ENCODE measurements at regions not wholly inside any gene's neighbourhood (a gene's known extent, or its start where the extent isn't known, plus 50 kb on each side); places are given as distances from the start of the nearest gene placed in this dataset.
"Not testable (repeated sequence)": the region's sequence is repeated elsewhere in the genome, so short reads cannot be mapped to it uniquely, and the experiment has no call there.

DNA sequence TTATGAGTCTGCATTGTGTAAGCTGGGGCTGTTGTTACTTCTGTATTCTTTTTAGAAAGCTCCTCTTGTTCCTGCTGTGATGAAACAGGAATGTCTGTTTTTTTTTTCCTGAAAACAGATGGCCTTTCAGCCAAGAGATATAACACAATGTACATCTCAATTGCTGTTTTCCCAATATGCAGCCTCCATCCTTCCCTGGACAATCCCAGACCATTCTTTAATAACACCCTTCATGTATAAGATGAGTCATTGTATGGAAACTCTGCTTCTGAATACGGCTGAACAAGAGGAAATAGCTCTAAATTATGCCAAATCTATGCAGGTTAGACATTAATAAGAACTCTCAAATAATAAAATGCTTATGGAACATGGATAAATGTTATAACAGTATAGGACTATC, 60.2 kb upstream of the LRRC4C start:
- no peak for DNase-seq (ENCODE audit: low read depth)

DNA sequence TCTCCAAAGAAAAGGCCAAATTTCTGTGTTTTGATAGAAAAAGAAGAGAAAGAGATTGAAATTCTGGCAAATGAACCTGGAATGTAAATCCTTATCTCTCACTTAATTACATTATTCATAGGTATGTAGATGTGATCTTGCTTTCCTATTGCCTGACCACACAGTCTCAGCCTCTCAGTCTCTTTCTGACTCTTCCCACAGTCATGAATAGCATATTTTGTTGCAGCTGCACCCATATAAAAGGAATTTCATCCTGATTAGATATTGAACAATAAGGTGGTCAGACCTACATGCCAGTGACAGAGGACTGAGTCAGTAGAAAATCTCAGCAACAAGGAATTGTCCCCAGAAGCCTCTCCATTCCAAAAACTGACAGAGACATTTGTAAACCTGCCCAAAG, 62.9 kb upstream of the LRRC4C start:
- DNase-seq (ENCODE audit: low read depth): no peak

DNA sequence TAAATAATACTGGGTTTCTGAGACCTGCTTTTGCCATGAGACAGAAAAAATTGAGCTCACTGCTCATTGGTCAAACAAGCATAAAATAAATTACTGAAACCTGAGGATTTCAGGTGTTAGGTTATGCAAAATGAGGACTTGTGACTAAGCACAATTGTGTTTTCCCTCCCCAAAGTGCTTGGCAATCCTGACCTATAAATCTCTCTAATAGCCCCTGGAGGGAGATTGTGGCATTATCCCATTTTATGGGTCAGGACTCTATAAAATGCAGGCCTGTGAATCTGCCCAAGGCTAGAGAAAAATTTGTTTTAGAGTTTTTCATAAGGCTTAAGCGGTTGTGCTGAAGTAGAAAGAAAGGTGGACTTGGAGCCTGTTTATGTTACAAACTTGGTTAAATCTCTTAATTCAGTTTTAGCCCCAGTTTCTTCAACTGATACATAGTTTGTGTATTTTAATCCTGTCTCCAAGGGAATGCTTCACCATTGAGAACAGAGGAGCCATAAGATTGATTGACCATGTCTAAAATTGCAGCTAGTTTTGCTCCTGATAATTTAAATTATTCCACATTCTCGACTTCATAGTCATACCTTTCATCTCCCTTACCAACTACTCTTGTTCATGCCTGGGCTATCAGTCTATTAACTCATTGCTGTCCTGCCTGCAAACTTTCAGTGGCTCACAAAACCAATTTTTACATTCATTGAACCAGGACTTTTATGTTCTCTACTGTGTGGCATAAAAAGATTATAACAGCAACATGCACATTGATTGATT, 63.6 kb upstream of the LRRC4C start:
- no peak for DNase-seq (ENCODE audit: low read depth)

DNA sequence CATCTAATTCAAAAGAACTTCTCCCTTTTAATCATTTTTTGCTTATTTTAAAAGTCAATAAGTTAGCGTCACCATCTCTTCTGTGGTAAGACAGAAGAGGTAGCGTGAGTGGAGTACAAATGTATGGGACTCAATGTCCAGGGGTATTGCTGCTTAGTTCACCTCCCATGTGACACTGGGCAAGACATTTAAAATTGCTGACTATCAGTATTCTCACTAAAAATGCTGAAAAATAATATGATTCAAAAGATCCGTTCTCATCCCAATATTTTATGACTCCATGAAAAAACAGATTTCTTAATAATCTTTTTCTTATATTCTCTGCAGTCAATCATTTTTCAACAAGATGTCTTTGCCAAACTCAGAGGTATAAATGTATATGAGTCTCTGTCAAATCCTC, 68.1 kb upstream of the LRRC4C start:
- DNase-seq (ENCODE audit: low read depth): no peak

DNA sequence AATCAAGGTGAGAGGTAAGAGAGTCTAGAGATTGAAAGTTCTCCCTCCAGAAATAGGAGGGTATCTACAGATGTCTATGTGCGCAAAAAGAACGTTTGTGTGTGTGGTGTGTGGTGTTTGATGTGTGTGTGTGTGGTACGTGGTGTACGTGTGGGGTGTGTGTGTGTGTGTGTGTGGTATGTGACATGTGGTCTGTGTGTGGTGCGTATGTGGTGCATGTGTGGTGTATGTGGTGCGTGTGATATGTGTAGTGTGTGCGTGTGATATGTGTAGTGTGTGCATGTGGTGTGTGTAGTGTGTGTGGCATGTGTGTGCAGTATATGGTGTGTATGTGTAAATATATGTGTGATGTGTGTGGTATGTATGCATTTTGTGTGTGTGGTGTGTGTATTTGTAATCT, 73.0 kb upstream of the LRRC4C start:
- DNase-seq (ENCODE audit: low read depth): no peak

DNA sequence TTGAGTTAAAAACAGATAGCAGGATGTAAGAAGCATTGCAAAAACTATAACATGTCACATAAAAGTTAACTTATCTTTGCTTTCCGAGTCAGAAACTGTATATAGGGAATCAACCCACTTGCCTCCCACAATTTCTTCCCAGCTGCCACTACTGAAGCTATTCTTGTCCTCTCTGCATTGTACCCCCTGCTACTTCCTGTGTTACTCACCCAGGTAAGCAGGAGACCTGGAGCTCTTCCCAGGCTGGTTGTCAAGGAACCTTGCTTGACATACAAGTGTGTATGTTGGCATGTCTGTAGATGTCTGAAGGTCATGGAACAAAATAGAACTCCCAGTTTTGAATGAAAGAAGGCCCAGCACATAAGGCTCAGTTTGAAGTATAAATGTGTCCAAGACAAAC, 74.3 kb upstream of the LRRC4C start:
- no peak for DNase-seq (ENCODE audit: low read depth)

DNA sequence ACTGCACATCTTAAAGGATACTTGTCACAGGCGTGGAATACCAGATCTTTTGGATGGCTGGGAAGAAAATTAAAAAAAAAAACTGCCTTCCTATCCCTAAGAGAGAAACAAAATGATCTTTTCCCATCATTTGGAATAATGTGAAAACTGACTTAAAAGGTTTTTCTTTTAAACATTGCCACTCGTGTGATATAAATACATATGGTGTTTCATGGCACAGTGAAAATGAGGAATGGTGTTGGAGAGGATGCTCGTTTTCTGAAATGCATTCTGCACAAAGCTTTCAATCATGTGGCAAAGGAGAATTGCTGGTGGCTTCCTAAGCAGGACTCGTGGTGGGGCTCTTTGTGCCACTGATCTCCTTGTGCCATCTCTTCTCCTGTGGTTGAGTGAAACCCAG, 74.9 kb upstream of the LRRC4C start:
- DNase-seq (ENCODE audit: low read depth): no peak

DNA sequence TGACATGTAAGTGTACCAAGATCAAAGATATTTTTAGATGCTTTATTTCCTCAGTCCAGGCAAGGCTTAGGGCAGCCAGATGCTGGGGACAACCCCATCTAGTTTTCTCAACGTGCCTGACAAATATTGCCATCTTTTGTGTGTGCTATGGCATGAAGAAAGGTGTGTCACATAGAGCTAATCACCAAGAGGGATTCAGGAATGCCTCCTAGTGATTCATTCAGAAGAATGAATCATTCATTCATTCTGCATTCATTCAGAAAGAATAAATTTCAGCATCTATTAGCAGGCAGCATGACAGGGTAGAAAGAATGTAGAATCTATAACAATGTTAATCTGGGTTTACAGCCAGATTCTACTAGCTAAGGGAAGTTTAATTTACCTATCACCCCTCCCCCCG, 75.4 kb upstream of the LRRC4C start:
- DNase-seq (ENCODE audit: low read depth): no peak

DNA sequence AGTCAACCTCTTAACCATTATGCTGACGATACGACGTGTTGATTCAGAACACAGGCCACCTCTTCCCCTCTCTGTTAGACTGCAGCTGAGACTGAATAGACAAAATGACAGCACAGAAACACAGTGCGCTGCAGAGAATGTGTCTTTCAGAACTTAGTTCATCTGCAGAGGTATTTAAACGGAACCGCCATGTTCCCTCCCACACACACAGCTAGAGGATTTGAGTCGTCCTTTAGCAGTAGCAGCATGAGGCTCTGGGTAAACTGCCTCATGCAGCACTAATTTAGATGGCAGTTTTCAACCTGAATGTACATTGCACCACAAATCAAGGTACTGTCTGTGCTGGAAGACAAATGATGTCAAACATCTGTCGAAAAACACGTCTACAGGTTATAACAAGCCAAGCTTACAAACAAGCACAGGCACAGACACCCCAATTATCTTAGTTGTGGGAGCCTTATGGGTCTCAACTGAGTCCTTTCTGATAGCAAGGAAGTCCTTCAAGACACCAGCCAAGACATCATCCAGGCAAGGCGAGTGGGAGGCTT, 76.6 kb upstream of the LRRC4C start:
- no peak for DNase-seq (ENCODE audit: low read depth)

DNA sequence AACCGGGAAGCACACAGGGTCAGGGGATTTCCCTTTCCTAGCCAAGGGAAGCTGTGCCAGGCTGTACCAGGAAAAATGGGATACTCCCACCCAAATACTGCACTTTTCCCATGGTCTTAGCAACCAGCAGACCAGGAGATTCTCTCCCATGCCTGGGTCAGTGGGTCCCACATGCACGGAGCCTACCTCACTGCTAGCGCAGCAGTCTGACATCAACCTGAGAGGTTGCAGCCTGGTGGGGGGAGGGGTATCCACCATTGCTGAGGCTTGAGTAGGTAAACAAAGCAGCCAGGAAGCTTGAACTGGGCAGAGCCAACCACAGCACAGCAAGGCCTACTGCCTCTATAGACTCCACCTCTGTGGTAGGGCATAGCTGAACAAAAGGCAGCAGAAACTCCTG, 85.5 kb upstream of the LRRC4C start:
- DNase-seq (ENCODE audit: low read depth): not testable (repeated sequence)

DNA sequence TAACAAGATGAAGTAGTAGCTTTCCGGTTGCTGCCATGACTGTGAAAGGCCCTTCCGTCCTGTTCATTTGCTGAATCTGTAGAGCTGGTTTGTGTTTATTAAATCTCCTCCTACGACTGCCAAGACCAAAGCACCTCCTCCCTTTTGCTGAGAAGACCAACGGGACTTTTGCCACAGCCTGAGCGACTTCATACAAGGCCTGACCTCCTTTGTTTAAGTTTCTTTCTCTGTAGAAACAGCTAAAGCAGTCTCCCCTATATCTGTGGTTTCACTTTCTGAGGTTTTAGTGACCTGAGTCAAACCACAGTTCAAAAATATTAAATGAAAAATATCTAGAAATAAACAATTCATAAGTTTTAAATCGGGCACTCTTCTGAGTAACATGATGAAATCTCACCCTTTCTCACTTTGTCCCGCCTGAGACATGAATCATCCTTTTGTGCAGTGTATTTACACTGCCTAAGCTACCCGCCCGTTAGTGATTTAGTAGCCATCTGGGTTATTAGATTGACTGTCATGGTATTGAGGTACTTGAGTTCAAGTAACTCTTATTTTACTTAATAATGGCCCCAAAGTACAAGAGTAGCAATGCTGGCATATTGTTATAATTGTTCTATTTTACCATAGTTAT, 119.1 kb upstream of the LRRC4C start:
- DNase-seq (ENCODE audit: low read depth): no peak

DNA sequence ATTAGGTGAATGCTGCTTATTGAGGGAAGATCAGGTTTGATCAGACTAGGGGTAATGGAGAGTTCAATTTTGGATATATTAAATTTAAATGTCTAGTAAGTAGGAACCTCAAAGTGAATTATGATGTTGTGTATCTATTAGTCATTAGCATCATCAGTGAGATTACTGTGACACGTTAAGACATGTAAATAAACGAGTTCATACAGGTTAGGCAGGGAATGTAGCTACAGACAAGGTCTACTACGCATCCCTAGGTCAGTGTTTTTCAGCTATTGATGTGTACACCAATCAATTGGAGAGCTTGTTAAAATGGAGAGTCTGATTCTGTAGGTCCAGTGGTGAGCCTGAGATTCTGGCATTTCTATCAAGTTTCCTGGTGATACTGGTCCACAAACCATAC, 120.1 kb upstream of the LRRC4C start:
- DNase-seq (ENCODE audit: low read depth): no peak

DNA sequence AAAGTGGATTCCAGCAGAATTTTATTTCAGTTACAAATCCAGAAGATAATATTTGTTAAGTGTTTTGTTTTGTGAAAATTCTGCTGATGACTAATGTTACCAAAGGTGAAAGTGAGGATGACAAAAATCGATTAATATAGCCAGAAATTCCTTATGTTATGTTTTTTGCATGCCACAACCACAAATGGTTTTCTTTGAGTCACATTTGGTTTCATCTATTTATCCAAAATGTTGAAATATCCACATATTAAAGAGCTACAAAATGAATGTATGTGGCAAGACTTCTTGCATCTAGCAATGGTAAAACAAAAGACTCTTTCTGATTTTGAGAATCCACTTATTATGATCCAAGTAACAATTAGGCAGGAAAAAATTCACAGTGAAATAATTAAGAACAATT, 150.1 kb upstream of the LRRC4C start:
- DNase-seq (ENCODE audit: low read depth): no peak

DNA sequence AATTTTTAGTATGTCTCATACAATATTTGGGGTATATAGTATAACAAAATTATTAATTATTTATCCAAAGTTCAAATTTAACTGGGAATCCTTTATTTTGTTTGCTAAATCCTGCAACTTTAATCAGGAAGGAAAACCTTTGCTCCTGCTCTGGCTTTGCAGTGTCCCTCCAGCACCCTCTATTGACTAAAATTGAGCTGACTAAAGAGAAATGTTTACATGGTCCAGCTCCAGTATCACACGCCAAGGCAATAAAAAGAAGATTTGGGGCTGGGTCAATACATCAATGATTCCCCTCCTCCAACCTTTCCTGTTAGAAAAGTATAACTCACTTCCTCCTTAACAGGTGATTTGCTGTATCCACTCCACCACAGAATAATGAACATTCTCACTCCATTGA, 153.0 kb upstream of the LRRC4C start:
- DNase-seq (ENCODE audit: low read depth): no peak

DNA sequence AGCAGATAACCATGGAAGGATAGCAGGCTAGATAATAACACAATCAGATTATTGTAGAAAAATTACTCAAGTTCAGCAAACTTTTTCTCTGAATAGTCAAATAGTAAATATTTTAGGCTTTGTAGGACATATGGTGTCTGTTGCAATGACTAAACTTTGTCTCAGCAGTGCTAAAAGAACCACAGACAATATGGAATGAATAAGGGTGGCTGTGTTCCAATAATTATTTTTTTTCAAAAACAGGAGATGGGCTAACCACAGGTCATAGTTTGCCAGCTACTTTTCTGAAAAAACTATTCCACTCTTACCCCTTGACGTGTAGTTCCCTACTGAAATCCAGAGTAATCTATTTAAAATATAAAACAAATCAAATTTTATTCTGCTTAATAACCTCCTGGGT, 153.9 kb upstream of the LRRC4C start:
- no peak for DNase-seq (ENCODE audit: low read depth)

DNA sequence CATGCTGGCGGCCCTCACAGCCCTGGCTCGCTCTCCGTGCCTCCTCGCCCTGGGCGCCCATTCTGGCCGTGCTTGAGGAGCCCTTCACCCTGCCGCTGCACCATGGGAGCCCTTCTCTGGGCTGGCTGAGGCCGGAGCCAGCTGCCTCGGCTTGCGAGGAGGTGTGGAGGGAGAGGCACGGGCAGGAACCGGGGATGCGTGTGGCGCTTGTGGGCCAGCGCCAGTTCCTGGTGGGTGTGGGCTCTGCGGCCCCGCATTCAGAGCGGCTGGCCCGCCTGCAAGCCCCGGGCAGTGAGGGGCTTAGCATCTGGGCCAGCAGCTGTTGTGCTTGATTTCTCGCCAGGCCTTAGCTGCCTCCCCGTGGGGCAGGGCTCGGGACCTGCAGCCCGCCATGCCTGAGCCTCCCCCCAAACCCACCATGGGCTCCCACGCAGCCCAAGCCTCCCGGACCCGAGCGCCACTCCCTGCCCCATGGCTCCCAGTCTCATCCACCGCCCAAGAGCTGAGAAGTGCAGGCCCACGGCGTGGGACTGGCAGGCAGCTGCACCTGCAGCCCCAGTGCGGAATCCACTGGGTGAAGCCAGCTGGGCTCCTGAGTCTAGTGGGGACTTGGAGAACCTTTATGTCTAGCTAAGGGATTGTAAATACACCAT, 163.4 kb upstream of the LRRC4C start:
- DNase-seq (ENCODE audit: low read depth): no peak

DNA sequence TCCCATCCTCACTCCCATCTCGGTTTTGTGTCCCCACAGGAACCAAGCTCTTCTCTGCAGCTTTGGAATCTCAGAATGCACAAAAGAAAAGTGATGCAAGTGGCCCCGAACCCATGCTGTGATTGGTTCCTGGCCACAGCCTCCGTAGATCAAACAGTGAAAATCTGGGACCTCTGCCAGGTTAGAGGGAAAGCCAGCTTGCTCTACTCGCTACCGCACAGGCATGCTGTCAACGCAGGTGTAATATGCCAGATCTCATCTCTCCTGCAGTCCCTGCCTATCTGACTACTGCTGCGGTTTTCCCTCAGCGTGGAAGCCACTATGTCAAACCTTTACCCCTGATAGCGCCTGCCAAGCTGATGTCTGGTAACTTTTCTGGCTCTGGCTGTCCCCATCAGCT, 200.5 kb upstream of the LRRC4C start:
- no peak for DNase-seq (ENCODE audit: low read depth)

DNA sequence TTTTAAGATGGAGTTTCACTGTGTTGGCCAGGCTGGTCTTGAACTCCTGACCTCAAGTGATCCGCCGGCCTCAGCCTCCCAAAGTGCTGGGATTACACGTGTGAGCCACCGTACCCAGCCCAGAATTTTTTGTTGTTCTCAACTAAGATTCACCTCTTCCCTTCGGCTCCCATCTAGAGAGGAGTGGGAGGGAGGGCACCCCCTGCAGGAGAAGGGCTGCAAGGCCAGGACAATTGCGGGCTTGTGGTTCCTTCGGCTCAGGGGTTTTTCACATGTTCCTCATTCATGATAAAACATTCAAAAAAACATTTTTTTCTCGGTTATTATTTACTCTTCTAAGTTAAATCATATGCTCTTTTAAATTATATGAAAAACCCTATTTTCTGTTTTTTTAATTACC, 201.1 kb upstream of the LRRC4C start:
- DNase-seq (ENCODE audit: low read depth): no peak

DNA sequence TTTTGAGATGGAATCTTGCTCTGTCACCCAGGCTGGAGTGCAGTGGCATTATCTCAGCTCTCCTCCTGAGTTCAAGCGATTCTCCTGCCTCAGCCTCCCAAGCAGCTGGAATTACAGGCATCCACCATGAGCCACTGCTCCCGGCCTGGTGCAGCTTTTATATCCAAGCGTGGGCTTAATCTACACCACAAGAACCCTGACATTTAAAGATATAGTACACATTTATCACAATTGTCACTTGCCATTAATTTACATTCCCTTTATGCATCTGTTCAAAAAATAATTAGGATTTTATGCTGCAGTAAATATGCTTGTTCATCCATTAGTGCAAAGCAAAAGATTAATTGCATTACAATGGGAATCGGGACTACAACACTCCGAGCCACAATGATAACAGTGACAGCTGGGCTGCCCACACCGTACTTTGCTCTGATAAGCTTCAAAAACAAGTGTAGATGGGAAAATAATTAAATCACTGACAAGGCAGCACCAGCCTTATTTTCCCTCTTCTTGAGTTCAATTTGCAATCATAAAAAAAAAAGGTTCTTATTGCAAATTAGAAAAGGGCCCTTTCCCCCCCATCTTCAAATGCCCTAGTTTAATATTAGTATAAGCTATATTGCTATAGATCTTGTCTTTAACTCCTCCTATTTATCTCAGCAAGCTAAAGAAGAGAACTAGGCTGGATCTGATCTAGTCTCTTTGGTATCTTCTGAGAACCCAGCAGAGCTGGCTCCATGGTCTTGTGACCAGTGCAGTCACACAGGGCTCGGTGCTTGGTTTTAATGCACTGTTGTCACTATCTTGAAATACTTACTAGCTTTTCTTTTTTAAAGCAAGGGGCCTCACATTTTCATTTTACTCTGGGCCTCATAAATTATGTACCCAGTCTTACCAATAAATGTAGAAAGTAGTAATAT, 206.2 kb upstream of the LRRC4C start:
- DNase-seq (ENCODE audit: low read depth): no peak

DNA sequence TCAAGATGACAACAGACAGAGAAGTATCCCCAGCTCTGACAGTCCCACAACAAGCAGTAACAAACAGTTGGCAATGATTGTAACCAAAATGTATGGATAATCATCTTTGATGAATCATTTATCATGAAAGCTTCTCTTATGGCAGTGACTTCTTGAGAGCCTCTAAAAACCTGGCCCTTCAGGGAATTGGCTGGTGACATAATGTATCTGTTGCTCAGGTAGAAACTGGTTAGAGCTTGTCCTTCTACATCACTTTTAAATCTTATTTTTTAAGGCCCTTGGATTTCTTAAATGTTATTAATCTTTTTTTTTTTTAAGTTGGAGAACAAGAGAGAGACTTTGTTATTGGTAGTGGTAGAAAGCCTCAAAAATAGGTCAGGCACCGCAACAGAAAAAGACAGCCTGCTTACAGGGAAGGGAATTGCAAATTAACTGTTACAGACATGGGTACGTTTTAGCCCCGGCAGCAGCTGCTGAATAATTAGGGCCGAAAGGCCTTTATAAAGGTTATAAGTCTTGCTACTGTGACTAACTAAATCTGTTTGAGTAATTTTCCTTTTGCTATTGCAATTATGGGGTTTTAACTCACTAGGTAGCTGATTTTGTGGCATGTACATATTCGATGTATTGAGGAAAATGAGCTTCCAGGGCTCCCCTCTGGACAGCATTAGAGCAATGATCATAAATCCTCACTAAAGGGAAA, 207.7 kb upstream of the LRRC4C start:
- no peak for DNase-seq (ENCODE audit: low read depth)

DNA sequence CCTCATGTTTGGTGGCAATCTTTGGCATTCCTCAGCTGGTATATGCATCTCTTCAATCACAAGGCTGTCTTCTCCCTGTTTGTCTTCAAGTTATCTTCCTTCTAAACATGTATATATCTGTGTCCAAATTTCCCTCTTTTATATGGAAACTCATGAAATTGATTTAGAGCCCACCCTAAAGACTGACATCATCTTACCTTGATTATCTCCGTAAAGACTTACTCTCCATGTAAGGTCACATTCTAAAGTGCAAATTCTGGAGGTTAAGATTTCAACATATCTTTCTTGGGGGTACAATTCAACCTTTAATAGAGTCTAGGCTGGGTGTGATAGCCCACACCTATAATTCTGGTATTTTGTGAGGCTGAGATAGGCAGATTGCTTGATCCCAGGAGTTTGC, 215.8 kb upstream of the LRRC4C start:
- DNase-seq (ENCODE audit: low read depth): no peak

DNA sequence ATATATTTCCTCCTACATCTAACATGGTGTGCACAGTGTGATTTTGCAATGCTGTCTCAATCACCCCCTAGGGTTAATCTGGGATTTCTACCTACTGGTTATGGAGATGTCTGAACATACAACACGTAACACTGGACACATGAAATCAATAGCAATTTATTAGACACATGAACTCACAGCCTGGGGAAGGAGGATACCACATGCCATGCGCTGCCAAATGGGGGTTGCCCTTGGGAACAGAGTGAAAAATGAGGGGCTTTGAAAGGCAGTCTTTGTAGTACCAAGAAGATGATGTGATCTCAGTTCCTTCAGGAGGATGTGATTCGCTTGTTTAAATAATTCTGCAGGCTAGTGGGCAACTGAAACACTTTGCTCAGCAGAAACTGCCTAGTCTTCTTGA, 253.6 kb upstream of the LRRC4C start:
- no peak for DNase-seq (ENCODE audit: low read depth)

All from CMK (cell line).